Keratinocyte (primary cell): ENCODE measurements at regions not wholly inside any gene's neighbourhood (a gene's known extent, or its start where the extent isn't known, plus 50 kb on each side); places are given as distances from the start of the nearest gene placed in this dataset.
A peak's percentile ranks its signal among the peaks of the same experiment; 100 is the strongest.

Experiments used
- DNase-seq: peaks from one replicate; pipeline ENCODE4 v3.0.0-alpha.2; 2011; ENCODE audit warnings: low read depth, missing footprints, low spot score
- FAIRE-seq: peaks from 2 replicates; lab custom pipeline; 2011; peaks lifted over from hg19 to GRCh38; lab: Jason Lieb, UNC
- H2AFZ ChIP-seq: 2 replicates; pipeline ENCODE4 v1.6.0; 2012; ENCODE audit warnings: low read length, control low read depth, inconsistent platforms; ENCODE audit not compliant: control insufficient read depth
- H3K27ac ChIP-seq: 2 replicates; pipeline ENCODE4 v1.5.1; 2011; ENCODE audit warnings: low read length; ENCODE audit not compliant: control insufficient read depth, insufficient read depth
- H3K27me3 ChIP-seq: 3 replicates; pipeline ENCODE4 v1.6.0; 2011; ENCODE audit warnings: low read length; ENCODE audit not compliant: control insufficient read depth, insufficient read depth; ENCODE audit errors: extremely low read depth
- H3K36me3 ChIP-seq, 2 experiments: 2 replicates in 1 of 2; 3 replicates in 1 of 2; pipeline ENCODE4 v1.5.1; 2011; ENCODE audit warnings: low read length in 2 of 2, mild to moderate bottlenecking in 1 of 2; ENCODE audit not compliant: control insufficient read depth in 2 of 2, insufficient read depth in 2 of 2; ENCODE audit errors: extremely low read depth in 1 of 2
- H3K4me1 ChIP-seq: 3 replicates; pipeline ENCODE4 v1.5.1; 2011; ENCODE audit warnings: low read length; ENCODE audit not compliant: control insufficient read depth, insufficient read depth; ENCODE audit errors: extremely low read depth
- H3K4me2 ChIP-seq: 3 replicates; pipeline ENCODE4 v1.6.0; 2011; ENCODE audit warnings: low read depth, low read length; ENCODE audit not compliant: control insufficient read depth, insufficient read depth; ENCODE audit errors: extremely low read depth
- H3K4me3 ChIP-seq, 3 experiments: fragments of 200-600 bp in 1 of 3; sonication (generic) in 1 of 3; 2 replicates in 2 of 3; 3 replicates in 1 of 3; pipeline ENCODE4 v1.5.1; 2011 to 2016; ENCODE audit warnings: low read length in 3 of 3, mild to moderate bottlenecking in 3 of 3, control low read depth in 2 of 3, inconsistent platforms in 1 of 3, low read depth in 1 of 3, mixed read lengths in 1 of 3, mixed run types in 1 of 3, moderate library complexity in 1 of 3; ENCODE audit not compliant: control insufficient read depth in 2 of 3, insufficient read depth in 2 of 3; ENCODE audit errors: extremely low read depth in 1 of 3
- H3K79me2 ChIP-seq: 2 replicates; pipeline ENCODE4 v1.6.0; 2012; ENCODE audit warnings: low read length; ENCODE audit not compliant: control insufficient read depth, insufficient read depth
- H3K9ac ChIP-seq: 3 replicates; pipeline ENCODE4 v1.6.0; 2011; ENCODE audit warnings: low read length; ENCODE audit not compliant: control insufficient read depth, insufficient read depth; ENCODE audit errors: extremely low read depth
- H3K9me1 ChIP-seq: 3 replicates; pipeline ENCODE4 v1.6.0; 2011; ENCODE audit warnings: low read length; ENCODE audit not compliant: control insufficient read depth, insufficient read depth; ENCODE audit errors: extremely low read depth
- H3K9me3 ChIP-seq: 2 replicates; pipeline ENCODE4 v1.5.1; 2012; ENCODE audit warnings: low read depth, low read length; ENCODE audit not compliant: control insufficient read depth
- H4K20me1 ChIP-seq: 3 replicates; pipeline ENCODE4 v1.6.0; 2011; ENCODE audit warnings: low read length; ENCODE audit not compliant: control insufficient read depth, insufficient read depth; ENCODE audit errors: extremely low read depth
- CTCF ChIP-seq, 3 experiments: IDR thresholded peaks in 1 of 3; conservative IDR thresholded peaks in 1 of 3; optimal IDR thresholded peaks in 1 of 3; 2 replicates in 2 of 3; 3 replicates in 1 of 3; pipeline versions ENCODE3 to v1.5.1; 2011; ENCODE audit warnings: low read length in 3 of 3, mild to moderate bottlenecking in 3 of 3, moderate library complexity in 2 of 3, control low read depth in 1 of 3, inconsistent platforms in 1 of 3; ENCODE audit not compliant: insufficient read depth in 2 of 3; ENCODE audit errors: extremely low read depth in 1 of 3
- EZH2 ChIP-seq: IDR thresholded peaks from one replicate; pipeline ENCODE4 v1.6.1; 2012; ENCODE audit warnings: inconsistent platforms, mild to moderate bottlenecking, low read length, moderate library complexity
- dilution Hi-C: fragments of 300-500 bp; cut with MboI; formaldehyde crosslinking; loops from one replicate; pipeline ENCODE4 v1.7.0; 2020; ENCODE audit warnings: low sequenced_read_pairs; ENCODE audit not compliant: extremely low pct_ligation_motif_present

DNA sequence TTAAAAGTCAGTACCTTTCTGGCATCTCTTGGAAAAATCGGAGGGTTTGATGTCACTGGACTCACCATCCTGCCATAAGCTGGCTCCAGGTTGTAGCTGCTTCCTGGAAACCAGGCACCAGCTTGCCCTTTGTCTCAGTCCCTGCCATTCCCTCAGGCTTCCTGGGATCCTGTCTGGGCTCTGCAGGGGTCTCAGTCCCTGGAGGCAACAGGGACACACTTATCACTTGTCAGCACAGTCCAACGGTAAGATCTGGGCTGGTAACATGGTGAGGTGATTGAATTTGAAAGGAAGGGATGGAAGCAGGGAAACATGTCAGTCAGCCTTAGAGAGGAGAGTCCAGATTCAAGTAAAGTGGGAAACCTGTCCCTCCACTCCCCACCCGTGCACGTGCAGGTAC lies 147.6 kb upstream of the ECI2 start:
- no peak for DNase-seq

GRCh38 chr6:4281341-4282293 lies 146.2 kb upstream of the ECI2 start:
- H3K4me2 ChIP-seq: peak overlapping the region; percentile 94

More for the DNA sequence above, 147.6 kb upstream of the ECI2 start:
- Histone ChIP-seq H3K4me2 (no peak overlapping the region), H2AFZ (no peak overlapping the region), H3K9ac (no peak overlapping the region), H3K79me2 (no peaks in the 10 kb centered on the region), H3K9me3 (no peaks in the 10 kb centered on the region), H3K9me1 (no peaks in the 10 kb centered on the region), H3K27me3 (no peaks in the 10 kb centered on the region), H3K4me3 (no peak overlapping the region), H4K20me1 (no peaks in the 10 kb centered on the region), H3K4me1 (peaks cover 20% of the 10 kb centered on the region), H3K36me3 (no peaks in the 10 kb centered on the region), H3K27ac (no peak overlapping the region)
- dilution Hi-C loops: no loop called here
- peak; percentile 29 for FAIRE-seq
- TF ChIP-seq CTCF (optimal IDR thresholded peaks at IDR 0.05 in 1 of 3, IDR thresholded peaks at IDR 0.05 in 1 of 3, conservative IDR thresholded peaks at IDR 0.05 in 1 of 3; ENCODE audit: extremely low read depth in 1 of 3, insufficient read depth in 2 of 3, low read length in 3 of 3): no peak
- TF ChIP-seq EZH2: no peak

More at GRCh38 chr6:4281341-4282293, 146.2 kb upstream of the ECI2 start:
- FAIRE-seq: peak; percentile 81
- Histone ChIP-seq H4K20me1 (no peaks in the 10 kb centered on the region), H3K9ac (peak overlapping the region; percentile 86), H3K79me2 (no peaks in the 10 kb centered on the region), H3K4me1 (peaks cover 20% of the 10 kb centered on the region), H3K36me3 (no peaks in the 10 kb centered on the region), H3K27ac (peak overlapping the region; percentile 89), H3K9me3 (no peaks in the 10 kb centered on the region), H3K9me1 (no peaks in the 10 kb centered on the region), H2AFZ (peak overlapping the region; percentile 53), H3K27me3 (no peaks in the 10 kb centered on the region), H3K4me3 (peak overlapping the region; percentile 27 to 67 (median 56))
- dilution Hi-C loops: no loop called here
- TF ChIP-seq EZH2 (no peak), CTCF (optimal IDR thresholded peaks at IDR 0.05 in 1 of 3, IDR thresholded peaks at IDR 0.05 in 1 of 3, conservative IDR thresholded peaks at IDR 0.05 in 1 of 3; ENCODE audit: extremely low read depth in 1 of 3, insufficient read depth in 2 of 3, low read length in 3 of 3) (peak; percentile 57 to 64 (median 57))
- peak; percentile 88 for DNase-seq
